ENCODE measurements at regions not wholly inside any gene's neighbourhood (a gene's known extent, or its start where the extent isn't known, plus 50 kb on each side); places are given as distances from the start of the nearest gene placed in this dataset.

DNA sequence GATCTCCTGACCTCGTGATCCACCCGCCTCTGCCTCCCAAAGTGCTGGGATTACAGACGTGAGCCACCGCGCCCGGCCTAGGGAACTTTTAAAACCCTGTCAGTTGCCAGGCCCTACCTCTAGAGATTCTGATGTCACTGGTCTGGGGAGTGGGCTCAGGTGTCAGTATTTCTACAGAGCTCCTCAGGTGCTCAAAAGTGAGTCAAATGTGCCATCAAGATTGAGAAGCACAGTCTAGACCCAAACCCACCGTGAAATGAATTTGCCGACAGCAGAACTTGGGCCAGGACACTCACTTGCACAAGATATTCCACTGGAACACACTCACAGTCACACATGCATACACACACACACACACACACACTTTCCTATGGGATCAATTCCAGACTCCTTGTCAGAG, 215.5 kb downstream of the RRAGC start:
- H3K27ac ChIP-seq = no peak overlapping the region
- no peak for TF ChIP-seq ZFX (IDR thresholded peaks at IDR 0.05)
- TF ChIP-seq, protein P1, sequence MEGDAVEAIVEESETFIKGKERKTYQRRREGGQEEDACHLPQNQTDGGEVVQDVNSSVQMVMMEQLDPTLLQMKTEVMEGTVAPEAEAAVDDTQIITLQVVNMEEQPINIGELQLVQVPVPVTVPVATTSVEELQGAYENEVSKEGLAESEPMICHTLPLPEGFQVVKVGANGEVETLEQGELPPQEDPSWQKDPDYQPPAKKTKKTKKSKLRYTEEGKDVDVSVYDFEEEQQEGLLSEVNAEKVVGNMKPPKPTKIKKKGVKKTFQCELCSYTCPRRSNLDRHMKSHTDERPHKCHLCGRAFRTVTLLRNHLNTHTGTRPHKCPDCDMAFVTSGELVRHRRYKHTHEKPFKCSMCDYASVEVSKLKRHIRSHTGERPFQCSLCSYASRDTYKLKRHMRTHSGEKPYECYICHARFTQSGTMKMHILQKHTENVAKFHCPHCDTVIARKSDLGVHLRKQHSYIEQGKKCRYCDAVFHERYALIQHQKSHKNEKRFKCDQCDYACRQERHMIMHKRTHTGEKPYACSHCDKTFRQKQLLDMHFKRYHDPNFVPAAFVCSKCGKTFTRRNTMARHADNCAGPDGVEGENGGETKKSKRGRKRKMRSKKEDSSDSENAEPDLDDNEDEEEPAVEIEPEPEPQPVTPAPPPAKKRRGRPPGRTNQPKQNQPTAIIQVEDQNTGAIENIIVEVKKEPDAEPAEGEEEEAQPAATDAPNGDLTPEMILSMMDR (conservative IDR thresholded peaks at IDR 0.05) = no peak

DNA sequence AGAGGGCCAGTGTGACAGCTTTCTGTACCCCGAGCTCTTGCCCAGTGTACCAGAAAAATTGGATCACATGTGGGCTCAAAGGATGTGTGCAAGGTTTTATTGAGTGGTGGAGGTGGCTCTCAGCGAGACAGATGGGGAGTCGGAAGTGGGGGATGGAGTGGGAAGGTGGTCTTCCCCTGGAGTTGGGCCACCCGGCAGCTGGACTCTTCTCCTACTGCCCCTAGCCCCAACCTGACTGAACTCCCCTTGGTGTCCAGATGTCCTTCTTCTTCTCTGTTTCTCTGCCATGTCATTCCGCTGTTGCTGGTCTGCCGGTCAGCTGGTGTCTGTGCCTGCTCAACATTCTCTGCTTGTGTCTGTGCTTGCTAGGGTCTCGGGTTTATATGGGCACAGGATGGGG, 217.9 kb downstream of the RRAGC start:
- no peak overlapping the region for H3K27ac ChIP-seq
- TF ChIP-seq ZFX (IDR thresholded peaks at IDR 0.05) = no peak

DNA sequence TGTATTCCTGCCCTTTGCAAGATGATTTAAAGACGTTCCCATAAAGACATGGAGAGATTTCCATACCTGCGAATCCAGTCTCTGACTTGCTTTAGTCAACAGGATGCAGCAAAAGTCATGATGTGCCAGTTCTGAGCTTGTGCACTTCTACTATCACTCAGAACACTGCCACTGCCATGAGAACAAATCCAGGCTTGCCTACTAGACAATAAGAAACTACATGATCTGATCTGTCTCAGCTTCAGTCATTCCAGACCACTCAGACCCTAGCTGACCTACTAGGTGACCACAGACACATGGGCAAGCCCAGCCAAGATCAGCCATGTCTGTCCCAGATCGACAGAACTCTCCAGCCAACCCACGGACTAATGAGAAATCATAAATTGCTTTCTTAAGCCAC, 219.2 kb downstream of the RRAGC start:
- TF ChIP-seq, protein P1 (conservative IDR thresholded peaks at IDR 0.05) = no peak
- TF ChIP-seq ZFX (IDR thresholded peaks at IDR 0.05) = no peak
- H3K27ac ChIP-seq = no peak overlapping the region

DNA sequence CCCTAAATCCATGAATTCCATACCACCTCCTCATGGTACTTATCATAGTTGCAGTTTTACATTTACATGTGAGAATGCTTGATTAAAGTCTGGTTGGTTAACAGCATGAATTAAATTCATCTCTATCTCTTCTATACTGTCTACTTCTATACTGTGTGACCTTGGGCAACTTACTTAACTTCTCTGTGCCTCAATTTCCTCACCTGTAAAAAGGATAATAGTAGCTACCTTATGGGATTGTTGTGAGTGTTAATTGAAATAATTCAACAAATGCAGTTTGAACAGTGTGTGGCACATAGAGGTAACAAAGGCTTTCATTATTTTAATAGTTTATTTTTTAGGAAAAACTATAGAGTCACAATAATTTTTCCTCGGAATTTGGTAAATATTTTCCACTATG, 231.3 kb downstream of the RRAGC start:
- no peak overlapping the region for H3K27ac ChIP-seq

DNA sequence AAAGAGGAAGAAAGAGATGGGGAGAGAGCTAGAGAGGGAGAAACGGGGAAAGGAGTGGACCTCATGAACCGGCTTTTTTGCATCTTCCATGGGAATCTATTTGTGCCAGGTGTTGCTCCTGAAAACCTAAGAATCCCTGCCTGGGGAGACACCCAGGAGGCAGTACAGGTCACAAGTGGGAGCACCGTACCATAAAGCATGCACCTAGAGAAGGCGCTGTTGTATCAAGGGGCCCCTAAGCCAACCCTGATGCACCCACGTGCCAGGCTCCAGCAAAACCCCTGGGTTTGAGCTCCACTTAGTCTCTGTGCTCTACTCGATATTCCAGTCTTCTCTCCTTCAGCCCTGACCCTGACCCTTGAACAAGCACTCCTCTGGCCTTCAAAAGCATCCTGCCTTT, 233.6 kb downstream of the RRAGC start:
- H3K27ac ChIP-seq = no peak overlapping the region
- TF ChIP-seq ZFX (IDR thresholded peaks at IDR 0.05) = no peak
- TF ChIP-seq, protein P1 (conservative IDR thresholded peaks at IDR 0.05) = no peak

More for the DNA sequence above, 231.3 kb downstream of the RRAGC start:
- no peak for TF ChIP-seq ZFX (IDR thresholded peaks at IDR 0.05)
- TF ChIP-seq, protein P1 (conservative IDR thresholded peaks at IDR 0.05) = no peak

DNA sequence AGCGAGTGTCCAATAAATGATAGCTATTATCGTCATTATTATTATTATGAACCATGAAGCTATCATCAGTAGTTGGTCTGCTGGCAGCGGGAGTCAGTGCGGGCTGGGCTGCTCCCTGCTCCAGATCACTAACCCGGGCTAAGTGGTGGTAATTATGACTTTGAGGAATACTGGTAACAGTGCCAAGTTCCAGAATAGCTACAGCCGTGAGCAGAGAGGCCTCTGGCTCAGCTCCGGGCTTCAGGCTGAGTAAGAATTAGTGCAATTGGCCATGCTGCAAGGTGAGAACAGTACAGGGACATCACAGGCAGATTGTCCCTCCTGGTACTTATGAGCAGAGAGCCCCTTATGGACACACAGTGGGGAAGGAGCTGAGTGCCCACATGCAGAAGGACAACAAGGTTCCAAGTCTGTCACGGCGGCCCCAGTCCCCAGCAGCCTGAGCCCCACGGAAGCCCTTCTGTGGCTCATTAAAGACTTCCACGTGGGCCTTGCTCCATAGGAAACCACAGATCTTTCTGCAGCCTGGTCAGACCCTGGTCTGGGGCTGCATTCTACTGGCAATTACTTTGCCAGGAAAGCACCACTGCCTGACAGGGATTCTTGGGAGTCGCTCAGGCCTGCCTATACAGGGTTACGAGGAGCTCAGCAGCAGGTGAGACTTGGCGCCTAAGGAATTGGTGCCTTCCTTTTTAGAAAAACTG, 235.1 kb downstream of the RRAGC start:
- TF ChIP-seq, protein P1 (conservative IDR thresholded peaks at IDR 0.05) = no peak
- TF ChIP-seq ZFX (IDR thresholded peaks at IDR 0.05) = no peak
- no peak overlapping the region for H3K27ac ChIP-seq

DNA sequence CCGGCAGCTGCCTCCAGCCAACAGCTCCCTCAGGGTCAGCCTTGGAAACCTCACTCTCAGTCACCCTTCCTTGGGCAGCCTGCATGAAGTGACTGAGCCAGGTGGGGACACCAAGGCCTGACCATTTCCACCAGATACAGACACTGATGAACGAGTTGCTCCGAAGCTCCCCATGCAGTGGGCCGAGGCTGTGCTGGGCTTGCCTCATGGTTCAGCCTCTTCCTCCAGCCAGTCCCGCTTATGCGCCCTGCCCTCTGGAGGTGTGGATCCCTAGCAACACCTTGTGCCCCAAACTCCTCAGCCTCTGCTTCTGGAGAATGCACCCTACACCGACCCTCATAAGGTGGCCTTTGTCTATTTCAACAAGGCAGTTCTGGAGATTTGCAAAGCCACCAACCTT, 236.0 kb downstream of the RRAGC start:
- no peak overlapping the region for H3K27ac ChIP-seq
- TF ChIP-seq ZFX (IDR thresholded peaks at IDR 0.05) = no peak
- TF ChIP-seq, protein P1 (conservative IDR thresholded peaks at IDR 0.05) = no peak

DNA sequence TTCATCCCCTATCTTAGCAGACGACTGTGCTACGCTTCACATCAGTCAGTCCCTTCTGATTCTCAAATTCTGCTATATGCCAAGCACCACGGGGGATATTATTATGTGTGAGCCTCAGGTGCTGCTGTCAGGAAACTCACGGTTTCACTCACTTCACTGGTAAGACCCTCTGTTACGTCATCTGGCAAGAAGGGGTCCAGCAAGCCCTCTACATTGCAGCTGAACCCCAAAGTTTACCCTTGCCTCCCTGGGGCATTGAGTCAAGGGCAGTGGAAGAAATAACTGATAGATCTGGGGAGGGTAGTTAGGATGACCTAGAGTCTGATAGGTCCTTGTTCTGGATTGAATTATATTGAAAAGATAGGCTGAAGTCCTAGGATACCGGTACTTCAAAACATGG, 237.4 kb downstream of the RRAGC start:
- TF ChIP-seq ZFX (IDR thresholded peaks at IDR 0.05) = no peak
- TF ChIP-seq, protein P1 (conservative IDR thresholded peaks at IDR 0.05) = no peak

More for the DNA sequence above, 237.4 kb downstream of the RRAGC start:
- no peak overlapping the region for H3K27ac ChIP-seq
